HEK293T (cell line): ENCODE measurements at regions not wholly inside any gene's neighbourhood (a gene's known extent, or its start where the extent isn't known, plus 50 kb on each side); places are given as distances from the start of the nearest gene placed in this dataset.

ENCODE experiments used
- BHLHE40 ChIP-seq: fragments of 450-650 bp; IDR thresholded peaks from 2 replicates; pipeline ENCODE4 v1.6.1; 2016; ENCODE audit warnings: mild to moderate bottlenecking, moderate library complexity, borderline replicate concordance
- ELF4 ChIP-seq: fragments of 450-650 bp; IDR thresholded peaks from 2 replicates; pipeline ENCODE4 v1.6.1; 2017; ENCODE audit warnings: antibody characterized with exemption
- PKNOX1 ChIP-seq: fragments of 450-650 bp; IDR thresholded peaks from 2 replicates; pipeline ENCODE4 v1.6.1; 2016
- SP1 ChIP-seq: fragments of 450-650 bp; IDR thresholded peaks from 2 replicates; pipeline ENCODE4 v1.6.1; 2017
- ZNF384 ChIP-seq: fragments of 450-650 bp; IDR thresholded peaks from 2 replicates; pipeline ENCODE4 v1.6.1; 2016

- no peak for TF ChIP-seq SP1
- TF ChIP-seq ZNF384, result no peak
- no peak for TF ChIP-seq PKNOX1
- TF ChIP-seq ELF4, result no peak
- no peak for TF ChIP-seq BHLHE40
Observed at GRCh38 chr5:155394727-155395126, 381.2 kb downstream of the KIF4B start.
